A673 (cell line): ENCODE measurements at regions not wholly inside any gene's neighbourhood (a gene's known extent, or its start where the extent isn't known, plus 50 kb on each side); places are given as distances from the start of the nearest gene placed in this dataset.

Experiments
- EZH2 ChIP-seq: fragments of 200-600 bp; sonication (generic); IDR thresholded peaks from 2 replicates; pipeline ENCODE4 v1.6.1; 2017; ENCODE audit warnings: borderline replicate concordance, low read depth, mild to moderate bottlenecking, mixed read lengths, antibody characterized with exemption, low read length; ENCODE audit not compliant: poor library complexity, severe bottlenecking
- TF ChIP-seq, protein P1 (sequence below): fragments of 300-800, 200-600 bp; sonication (generic); conservative IDR thresholded peaks from 2 replicates; pipeline ENCODE4 v1.5.1; 2017; ENCODE audit warnings: low read depth, mild to moderate bottlenecking, antibody characterized with exemption, low read length, moderate library complexity, mixed read lengths

GRCh38 chr12:105453316-105453715 is 122.8 kb downstream of the C12orf75 start:
- no peak for TF ChIP-seq EZH2
- TF ChIP-seq, protein P1, sequence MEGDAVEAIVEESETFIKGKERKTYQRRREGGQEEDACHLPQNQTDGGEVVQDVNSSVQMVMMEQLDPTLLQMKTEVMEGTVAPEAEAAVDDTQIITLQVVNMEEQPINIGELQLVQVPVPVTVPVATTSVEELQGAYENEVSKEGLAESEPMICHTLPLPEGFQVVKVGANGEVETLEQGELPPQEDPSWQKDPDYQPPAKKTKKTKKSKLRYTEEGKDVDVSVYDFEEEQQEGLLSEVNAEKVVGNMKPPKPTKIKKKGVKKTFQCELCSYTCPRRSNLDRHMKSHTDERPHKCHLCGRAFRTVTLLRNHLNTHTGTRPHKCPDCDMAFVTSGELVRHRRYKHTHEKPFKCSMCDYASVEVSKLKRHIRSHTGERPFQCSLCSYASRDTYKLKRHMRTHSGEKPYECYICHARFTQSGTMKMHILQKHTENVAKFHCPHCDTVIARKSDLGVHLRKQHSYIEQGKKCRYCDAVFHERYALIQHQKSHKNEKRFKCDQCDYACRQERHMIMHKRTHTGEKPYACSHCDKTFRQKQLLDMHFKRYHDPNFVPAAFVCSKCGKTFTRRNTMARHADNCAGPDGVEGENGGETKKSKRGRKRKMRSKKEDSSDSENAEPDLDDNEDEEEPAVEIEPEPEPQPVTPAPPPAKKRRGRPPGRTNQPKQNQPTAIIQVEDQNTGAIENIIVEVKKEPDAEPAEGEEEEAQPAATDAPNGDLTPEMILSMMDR: no peak
